H9 (cell line): ENCODE measurements at regions not wholly inside any gene's neighbourhood (a gene's known extent, or its start where the extent isn't known, plus 50 kb on each side); places are given as distances from the start of the nearest gene placed in this dataset.

Source experiments
- DNase-seq: peaks from one replicate; pipeline ENCODE4 v3.0.0-alpha.2; 2017
- H2AFZ ChIP-seq: one replicate; pipeline ENCODE4 v1.6.1; 2013; ENCODE audit warnings: mild to moderate bottlenecking, low read length, control low read depth, moderate library complexity
- H2AK5ac ChIP-seq: 2 replicates; pipeline ENCODE4 v1.6.1; 2013; ENCODE audit warnings: low read length, control low read depth, mixed read lengths; ENCODE audit not compliant: insufficient read length
- H2BK120ac ChIP-seq: one replicate; pipeline ENCODE4 v1.6.1; 2013; ENCODE audit warnings: low read depth, mild to moderate bottlenecking, low read length, control low read depth, inconsistent platforms; ENCODE audit not compliant: poor library complexity, severe bottlenecking
- H2BK12ac ChIP-seq: 2 replicates; pipeline ENCODE4 v1.6.1; 2013; ENCODE audit warnings: low read length, control low read depth, mixed read lengths, low read depth; ENCODE audit not compliant: insufficient read length
- H2BK15ac ChIP-seq: 2 replicates; pipeline ENCODE4 v1.6.1; 2013; ENCODE audit warnings: low read depth, low read length, control low read depth
- H2BK20ac ChIP-seq: one replicate; pipeline ENCODE4 v1.6.1; 2013; ENCODE audit warnings: low read depth, mild to moderate bottlenecking, low read length, control low read depth, inconsistent platforms; ENCODE audit not compliant: poor library complexity, severe bottlenecking
- H2BK5ac ChIP-seq: 2 replicates; pipeline ENCODE4 v1.6.1; 2013; ENCODE audit warnings: low read length, control low read depth, mixed read lengths; ENCODE audit not compliant: insufficient read length
- H3K14ac ChIP-seq: 2 replicates; pipeline ENCODE4 v1.6.1; 2013; ENCODE audit warnings: low read length, control low read depth; ENCODE audit not compliant: insufficient read depth
- H3K18ac ChIP-seq: 2 replicates; pipeline ENCODE4 v1.6.1; 2013; ENCODE audit warnings: low read depth, mild to moderate bottlenecking, mixed read lengths, low read length, control low read depth; ENCODE audit not compliant: insufficient read length
- H3K23ac ChIP-seq: 2 replicates; pipeline ENCODE4 v1.6.1; 2013; ENCODE audit warnings: low read length, control low read depth, mixed read lengths, low read depth; ENCODE audit not compliant: insufficient read length
- H3K23me2 ChIP-seq: 2 replicates; pipeline ENCODE4 v1.6.1; 2013; ENCODE audit warnings: low read depth, mild to moderate bottlenecking, mixed read lengths, low read length, control low read depth; ENCODE audit not compliant: insufficient read length, poor library complexity, severe bottlenecking
- H3K27ac ChIP-seq: 2 replicates; pipeline ENCODE4 v1.5.1; 2013; ENCODE audit warnings: low read length, control low read depth, mixed read lengths, low read depth; ENCODE audit not compliant: insufficient read length
- H3K27me3 ChIP-seq: 2 replicates; pipeline ENCODE4 v1.6.1; 2013; ENCODE audit warnings: low read length, control low read depth, inconsistent platforms; ENCODE audit not compliant: insufficient read depth
- H3K4ac ChIP-seq: 2 replicates; pipeline ENCODE4 v1.6.1; 2013; ENCODE audit warnings: low read depth, mild to moderate bottlenecking, control low read depth, inconsistent platforms, low read length, moderate library complexity
- H3K4me1 ChIP-seq: 2 replicates; pipeline ENCODE4 v1.6.1; 2013; ENCODE audit warnings: low read length, control low read depth, inconsistent platforms; ENCODE audit not compliant: insufficient read depth
- H3K4me2 ChIP-seq: 2 replicates; pipeline ENCODE4 v1.6.1; 2013; ENCODE audit warnings: low read length, control low read depth, mixed read lengths; ENCODE audit not compliant: insufficient read length, insufficient read depth
- H3K56ac ChIP-seq: 2 replicates; pipeline ENCODE4 v1.6.1; 2013; ENCODE audit warnings: low read depth, mild to moderate bottlenecking, mixed read lengths, low read length, control low read depth; ENCODE audit not compliant: insufficient read length
- H3K79me1 ChIP-seq: 2 replicates; pipeline ENCODE4 v1.6.1; 2013; ENCODE audit warnings: low read depth, mild to moderate bottlenecking, moderate library complexity, low read length, control low read depth, inconsistent platforms; ENCODE audit not compliant: insufficient read depth, poor library complexity, severe bottlenecking
- H3K79me2 ChIP-seq: 2 replicates; pipeline ENCODE4 v1.6.1; 2013; ENCODE audit warnings: low read length, control low read depth, inconsistent platforms; ENCODE audit not compliant: insufficient read depth
- H3K9ac ChIP-seq: 2 replicates; pipeline ENCODE4 v1.6.1; 2013; ENCODE audit warnings: low read length, control low read depth, mixed read lengths; ENCODE audit not compliant: insufficient read length; ENCODE audit errors: extremely low read depth
- H3K9me3 ChIP-seq: one replicate; pipeline ENCODE4 v1.6.1; 2013; ENCODE audit warnings: low read depth, low read length, inconsistent platforms; ENCODE audit not compliant: control insufficient read depth
- H3T11ph ChIP-seq: one replicate; pipeline ENCODE4 v1.6.1; 2013; ENCODE audit warnings: mild to moderate bottlenecking, low read length, control low read depth, inconsistent platforms
- H4K20me1 ChIP-seq: one replicate; pipeline ENCODE4 v1.6.1; 2013; ENCODE audit not compliant: control insufficient read depth, insufficient read length, insufficient read depth
- H4K5ac ChIP-seq: 2 replicates; pipeline ENCODE4 v1.6.1; 2013; ENCODE audit warnings: low read depth, mild to moderate bottlenecking, mixed read lengths, low read length, control low read depth; ENCODE audit not compliant: insufficient read length
- H4K8ac ChIP-seq: replicated peaks from 2 replicates; pipeline ENCODE4 v1.6.1; 2013; ENCODE audit warnings: low read length, control low read depth, mixed read lengths, low read depth; ENCODE audit not compliant: insufficient read length
- H4K91ac ChIP-seq: 2 replicates; pipeline ENCODE4 v1.6.1; 2013; ENCODE audit warnings: low read depth, mild to moderate bottlenecking, moderate library complexity, mixed read lengths, low read length, control low read depth; ENCODE audit not compliant: insufficient read length
- H3K27ac Mint-ChIP-seq, 3 experiments: 2 replicates in 2 of 3; 3 replicates in 1 of 3; pipeline ENCODE4 v1.8.0; 2020 to 2021; ENCODE audit warnings: mixed read lengths in 3 of 3, mild to moderate bottlenecking in 1 of 3, moderate library complexity in 1 of 3
- H3K27me3 Mint-ChIP-seq: 2 replicates; pipeline ENCODE4 v1.8.0; 2021; ENCODE audit warnings: low read depth, mild to moderate bottlenecking, moderate library complexity, mixed read lengths
- H3K36me3 Mint-ChIP-seq, 3 experiments: 2 replicates in 2 of 3; 3 replicates in 1 of 3; pipeline ENCODE4 v1.8.0; 2020 to 2021; ENCODE audit warnings: low read depth in 3 of 3, mixed read lengths in 3 of 3; ENCODE audit not compliant: insufficient read depth in 1 of 3
- H3K4me1 Mint-ChIP-seq, 2 experiments: 2 replicates each; pipeline ENCODE4 v1.8.0; 2020; ENCODE audit warnings: mixed read lengths in 2 of 2
- H3K4me3 Mint-ChIP-seq, 2 experiments: 2 replicates in 1 of 2; 3 replicates in 1 of 2; pipeline ENCODE4 v1.8.0; 2020 to 2021; ENCODE audit warnings: mild to moderate bottlenecking in 2 of 2, mixed read lengths in 2 of 2, moderate library complexity in 1 of 2
- H3K9me3 Mint-ChIP-seq, 2 experiments: 2 replicates in 1 of 2; 3 replicates in 1 of 2; pipeline ENCODE4 v1.8.0; 2020; ENCODE audit warnings: mild to moderate bottlenecking in 2 of 2, mixed read lengths in 2 of 2, moderate library complexity in 1 of 2
- CTCF ChIP-seq: fragments of 200-600 bp; sonication (generic); conservative IDR thresholded peaks from 3 replicates; pipeline ENCODE4 v1.8.0; 2021; ENCODE audit warnings: antibody characterized with exemption, mild to moderate bottlenecking
- WGBS: extraction: QIAGEN DNeasy Blood & Tissue Kit; methylation state at CpG from one replicate; pipeline ENCODE4 v1.1.7; 2013; ENCODE audit warnings: missing lambda C conversion rate, low lambda C conversion rate, mixed read lengths; ENCODE audit not compliant: insufficient read length; ENCODE audit errors: extremely low coverage; 5-methylcytosine and 5-hydroxymethylcytosine counted together

- Histone ChIP-seq H4K8ac (no peak overlapping the region), H3T11ph (no peak overlapping the region), H2BK12ac (no peak overlapping the region), H3K9ac (no peak overlapping the region), H3K27ac (no peak overlapping the region), H3K56ac (no peak overlapping the region), H2AFZ (no peak overlapping the region), H3K23ac (no peak overlapping the region), H2AK5ac (no peak overlapping the region), H3K79me2 (no peaks in the 10 kb centered on the region), H4K91ac (no peak overlapping the region), H3K4ac (no peak overlapping the region), H2BK15ac (no peak overlapping the region), H3K23me2 (no peaks in the 10 kb centered on the region), H4K20me1 (no peaks in the 10 kb centered on the region), H2BK120ac (no peak overlapping the region), H2BK20ac (no peak overlapping the region), H3K14ac (no peak overlapping the region), H3K4me1 (no peaks in the 10 kb centered on the region), H3K4me2 (no peak overlapping the region), H3K79me1 (no peaks in the 10 kb centered on the region), H3K18ac (no peak overlapping the region), H4K5ac (no peak overlapping the region), H2BK5ac (no peak overlapping the region), H3K27me3 (no peaks in the 10 kb centered on the region), H3K9me3 (no peaks in the 10 kb centered on the region)
- no CpG with 5 or more reads among the region's 5 CpGs for WGBS
- Mint-ChIP-seq H3K9me3 (no peaks in the 10 kb centered on the region; a peak in 1 of 5 replicates), H3K4me1 (no peaks in the 10 kb centered on the region), H3K27ac (no peak overlapping the region), H3K27me3 (peaks cover 9% of the 10 kb centered on the region), H3K4me3 (no peak overlapping the region), H3K36me3 (no peaks in the 10 kb centered on the region)
- TF ChIP-seq CTCF: no peak
- no peak for DNase-seq
Measured at GRCh38 chr6:150466196-150466595, 97.4 kb downstream of the IYD start.
